Ureter (tissue), 1 donor: ENCODE measurements at regions not wholly inside any gene's neighbourhood (a gene's known extent, or its start where the extent isn't known, plus 50 kb on each side); places are given as distances from the start of the nearest gene placed in this dataset.
"Not testable (repeated sequence)": the region's sequence is repeated elsewhere in the genome, so short reads cannot be mapped to it uniquely, and the experiment has no call there.

Experiments used
- DNase-seq: peaks from one replicate; pipeline ENCODE4 v3.0.0-alpha.2; 2020; ENCODE audit warnings: low spot score
- donor health status: DM: yes; HTN: yes; CAD: no.

DNA sequence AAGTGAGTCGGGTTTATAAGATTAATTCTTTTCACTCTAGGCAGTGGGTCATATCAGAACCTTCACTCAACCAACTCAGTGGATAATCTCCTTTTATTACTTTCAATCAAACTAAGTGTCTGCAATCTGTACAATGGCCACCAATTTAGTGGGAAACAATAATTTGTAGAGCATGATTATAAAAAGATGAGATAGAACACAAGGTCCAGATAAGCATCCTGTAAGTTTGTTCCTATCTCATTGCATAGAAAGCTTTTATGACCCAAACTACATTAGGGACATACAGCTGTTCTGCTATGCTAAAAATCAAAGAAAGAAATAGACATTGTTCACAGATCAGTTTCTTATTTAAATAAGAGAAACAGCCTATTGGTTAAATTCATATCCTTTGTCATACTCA, 341.4 kb upstream of the PSMD7 start:
- no peak for DNase-seq

- no peak for DNase-seq
These were observed 345.1 kb upstream of the PSMD7 start for GRCh38 chr16:73951481-73951880.

GRCh38 chr16:73949574-73950320, 346.9 kb upstream of the PSMD7 start:
- DNase-seq, result no peak

DNA sequence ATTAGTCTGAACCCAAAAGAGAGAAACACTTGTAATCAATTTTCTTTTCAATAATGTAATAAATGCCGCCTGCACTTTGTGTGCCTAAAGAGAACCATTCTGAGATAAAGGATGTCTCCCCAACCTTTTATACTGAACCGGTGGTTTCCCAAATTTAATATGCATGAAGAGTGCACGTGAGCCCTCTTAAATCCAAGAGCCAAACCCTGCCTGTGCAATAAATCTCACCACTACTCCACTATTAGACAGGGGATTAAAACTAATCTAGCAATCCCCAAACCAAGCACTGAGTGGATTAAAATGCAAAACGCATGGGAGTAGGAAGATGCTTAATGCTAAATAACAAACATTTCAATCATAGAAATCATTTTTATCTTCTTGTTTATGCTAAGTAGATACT, 351.0 kb upstream of the PSMD7 start:
- no peak for DNase-seq

DNA sequence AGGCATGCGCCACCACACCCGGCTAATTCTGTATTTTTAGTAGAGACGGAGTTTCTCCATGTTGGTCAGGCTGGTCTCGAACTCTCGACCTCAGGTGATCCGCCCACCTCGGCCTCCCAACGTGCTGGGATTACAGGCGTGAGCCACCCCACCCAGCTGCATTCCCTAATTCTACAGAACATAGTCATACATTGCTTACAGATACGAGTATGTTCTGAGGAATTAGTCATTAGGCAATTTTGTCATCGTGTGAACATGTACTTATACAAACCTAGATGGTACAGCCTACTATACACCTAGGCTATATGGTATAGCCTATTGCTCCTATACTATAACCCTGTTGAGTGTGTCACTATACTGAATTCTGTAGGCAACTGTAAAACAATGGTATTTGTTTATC, 353.4 kb upstream of the PSMD7 start:
- DNase-seq, result not testable (repeated sequence)

DNA sequence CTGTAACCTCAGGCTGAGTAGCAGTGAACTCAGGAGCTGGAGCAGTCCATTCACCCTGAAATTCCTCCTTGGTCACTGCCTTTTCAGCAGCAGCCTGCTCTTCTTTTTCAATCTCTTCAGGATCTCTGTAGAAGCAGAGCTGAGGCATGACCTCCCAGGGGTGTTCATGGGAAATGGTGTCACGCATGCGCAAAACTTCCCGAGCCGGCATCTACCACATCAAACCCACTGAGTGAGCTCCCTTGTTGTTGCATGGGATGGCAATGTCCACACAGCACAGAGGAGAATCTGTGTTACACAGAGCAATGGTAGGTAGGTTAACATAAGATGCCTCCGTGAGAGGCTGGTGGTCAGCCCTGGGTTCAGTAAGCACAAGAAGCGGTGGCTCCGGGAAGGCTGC, 355.8 kb upstream of the PSMD7 start:
- DNase-seq, result not testable (repeated sequence)

DNA sequence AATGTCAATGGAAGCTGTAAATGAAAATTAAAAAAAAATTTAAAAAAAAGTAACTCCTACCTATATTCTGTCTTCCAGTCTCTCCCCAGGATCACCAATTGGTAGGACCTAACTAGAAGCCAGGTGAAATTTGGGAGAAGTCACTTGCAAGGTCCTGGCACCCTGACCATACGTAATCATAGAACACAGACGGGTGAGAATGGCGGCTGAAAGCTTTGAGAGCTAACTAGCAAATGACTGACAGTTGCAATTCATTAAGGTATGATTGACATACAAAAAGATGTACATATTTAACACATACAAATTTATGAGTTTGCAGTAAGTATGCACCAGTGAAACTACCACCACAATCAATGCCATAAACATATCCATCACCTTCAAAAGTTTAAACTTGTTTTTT, 372.7 kb upstream of the PSMD7 start:
- DNase-seq, result no peak

- no peak for DNase-seq
These were observed 375.3 kb upstream of the PSMD7 start for GRCh38 chr16:73921295-73921694.

DNA sequence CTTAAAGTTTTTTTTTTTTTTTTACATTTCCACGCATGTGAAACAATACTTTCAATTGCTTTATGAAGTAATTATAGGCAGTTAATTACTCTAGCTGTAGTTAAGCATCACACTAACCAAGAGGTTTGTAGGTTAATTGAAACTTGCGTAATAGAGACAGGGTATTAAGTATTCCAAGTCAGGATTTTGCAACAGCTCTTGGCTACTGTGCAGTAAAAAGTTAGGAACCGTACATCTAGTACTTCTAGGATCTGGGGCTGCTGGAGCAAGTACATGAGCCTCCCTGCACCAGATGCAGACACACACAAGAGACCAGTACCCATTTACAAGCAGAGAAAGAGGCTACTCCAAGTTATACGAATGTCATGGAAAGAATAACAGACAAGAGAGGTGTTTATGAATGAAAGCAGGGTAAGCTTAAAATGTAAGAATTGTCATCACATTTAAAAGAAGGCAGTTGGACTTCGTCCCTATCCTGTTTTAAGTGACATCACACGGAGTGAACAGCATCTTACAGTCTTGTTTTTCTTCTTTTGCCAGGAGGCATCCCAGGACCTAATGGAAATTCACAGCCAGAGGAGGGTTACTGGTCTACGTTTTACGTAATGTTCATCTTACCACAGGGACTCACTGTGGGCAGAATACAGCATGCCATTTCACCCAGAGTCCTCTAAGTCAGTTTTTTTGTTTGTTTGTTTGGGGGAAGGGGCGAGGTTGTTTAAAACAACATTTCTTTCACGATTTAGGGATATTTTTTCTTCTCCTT, 379.6 kb upstream of the PSMD7 start:
- DNase-seq, result no peak

DNA sequence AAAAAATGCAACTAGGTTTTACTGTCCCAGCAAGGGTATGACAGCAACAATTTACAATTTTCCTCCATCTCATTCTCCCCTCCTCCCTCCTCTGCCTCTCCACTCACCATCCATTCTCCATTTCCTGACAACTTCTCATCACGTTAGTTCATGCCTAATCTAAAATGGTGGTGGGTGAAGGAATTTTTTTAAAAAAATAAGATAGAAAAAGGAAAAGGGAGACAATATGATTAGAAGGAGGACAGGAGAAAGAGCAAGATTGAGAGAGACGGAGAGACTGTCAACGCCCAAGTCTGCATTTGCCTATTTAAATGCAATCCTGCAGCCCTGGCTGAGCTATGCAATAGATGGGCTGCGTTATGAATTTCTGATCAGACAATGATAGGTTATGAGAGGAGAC, 380.7 kb upstream of the PSMD7 start:
- DNase-seq, result no peak

GRCh38 chr16:73915140-73915539, 381.5 kb upstream of the PSMD7 start:
- no peak for DNase-seq

GRCh38 chr16:73912850-73913249, 383.8 kb upstream of the PSMD7 start:
- no peak for DNase-seq

GRCh38 chr16:73912281-73912680, 384.3 kb upstream of the PSMD7 start:
- DNase-seq, result no peak

DNA sequence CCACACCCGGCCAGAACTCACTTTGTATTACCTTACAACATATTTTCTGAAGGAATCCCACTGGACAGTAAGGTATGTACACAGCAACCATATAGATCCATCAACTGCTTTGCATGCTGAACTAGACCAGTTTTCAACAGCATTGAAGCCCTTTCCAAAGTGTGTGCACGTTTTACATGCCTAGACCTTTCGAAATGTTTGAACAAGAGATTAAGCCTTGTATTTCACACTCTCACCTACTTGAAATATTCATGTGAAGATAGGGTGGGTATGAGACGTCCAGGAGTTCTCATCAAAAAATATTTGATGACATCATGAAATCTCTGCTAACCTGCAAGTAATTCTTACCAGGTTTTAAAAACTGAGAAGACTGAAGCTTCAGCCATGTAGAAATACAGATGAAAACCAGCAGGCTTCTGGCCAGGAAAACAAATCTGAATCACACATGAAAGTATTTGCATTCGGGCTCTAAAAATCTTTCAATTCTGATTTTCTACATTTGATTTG, 387.0 kb upstream of the PSMD7 start:
- no peak for DNase-seq

DNA sequence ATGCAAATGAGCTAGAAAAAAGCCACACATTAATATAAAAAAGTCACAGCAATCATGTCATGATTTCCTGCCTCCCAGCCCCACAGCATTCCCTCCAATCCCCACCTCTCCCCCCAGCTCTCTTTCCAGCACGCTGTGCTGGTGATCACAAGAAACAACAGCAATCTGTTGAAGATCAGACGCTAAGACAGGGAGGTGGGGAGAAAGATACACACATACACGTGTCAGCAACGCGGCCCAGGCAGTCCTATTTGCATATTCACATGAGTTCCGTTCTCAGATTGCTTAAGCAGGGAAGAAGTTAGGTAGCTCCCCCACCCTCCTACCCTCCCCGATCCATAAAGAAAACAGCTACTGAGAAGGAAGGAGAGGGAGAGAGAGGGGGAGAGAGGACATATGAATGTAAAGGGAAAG, 405.5 kb upstream of the PSMD7 start:
- no peak for DNase-seq

DNA sequence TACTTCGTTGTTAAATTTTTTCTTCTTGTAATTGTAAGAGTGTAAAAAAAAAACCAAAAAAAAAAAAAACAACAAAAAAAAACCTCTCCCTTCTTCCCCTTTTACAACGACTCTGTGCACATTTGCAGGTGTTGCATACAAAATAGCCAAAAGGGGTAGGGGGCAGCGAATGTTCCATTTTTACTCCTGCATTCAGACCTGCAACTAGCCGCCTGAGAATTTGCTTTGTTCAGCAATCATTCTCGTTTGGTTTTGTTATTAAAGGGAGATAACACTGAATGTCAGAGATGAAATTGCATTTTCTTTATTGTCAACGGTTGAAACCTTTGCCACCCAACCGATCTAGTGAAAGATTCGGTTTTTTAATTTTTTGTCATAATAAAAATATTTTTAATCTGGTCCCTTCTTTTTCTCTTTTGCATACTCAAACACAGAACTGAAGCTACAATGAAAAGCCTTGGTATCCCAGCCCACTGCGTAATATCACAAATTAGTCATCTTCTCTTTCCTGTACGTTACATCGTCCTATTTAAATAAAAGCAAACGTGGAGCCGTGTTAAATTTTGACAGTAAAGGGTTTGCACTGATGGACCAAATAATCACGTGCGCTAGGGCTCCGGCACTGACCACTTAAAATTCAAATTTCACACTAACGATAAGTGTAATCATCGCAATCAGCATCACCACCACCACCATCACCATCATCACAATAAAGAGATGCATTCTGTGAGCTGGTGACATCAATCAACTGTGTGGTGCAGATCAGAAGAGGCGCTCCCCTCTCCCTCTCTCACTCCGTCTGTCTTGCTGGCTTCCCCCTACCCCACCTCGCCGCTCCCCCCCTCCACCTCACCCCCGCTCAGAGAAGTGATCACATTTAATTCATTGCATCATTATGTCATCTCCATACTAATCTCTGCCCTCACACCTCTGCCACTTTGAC, 406.2 kb upstream of the PSMD7 start:
- no peak for DNase-seq

DNA sequence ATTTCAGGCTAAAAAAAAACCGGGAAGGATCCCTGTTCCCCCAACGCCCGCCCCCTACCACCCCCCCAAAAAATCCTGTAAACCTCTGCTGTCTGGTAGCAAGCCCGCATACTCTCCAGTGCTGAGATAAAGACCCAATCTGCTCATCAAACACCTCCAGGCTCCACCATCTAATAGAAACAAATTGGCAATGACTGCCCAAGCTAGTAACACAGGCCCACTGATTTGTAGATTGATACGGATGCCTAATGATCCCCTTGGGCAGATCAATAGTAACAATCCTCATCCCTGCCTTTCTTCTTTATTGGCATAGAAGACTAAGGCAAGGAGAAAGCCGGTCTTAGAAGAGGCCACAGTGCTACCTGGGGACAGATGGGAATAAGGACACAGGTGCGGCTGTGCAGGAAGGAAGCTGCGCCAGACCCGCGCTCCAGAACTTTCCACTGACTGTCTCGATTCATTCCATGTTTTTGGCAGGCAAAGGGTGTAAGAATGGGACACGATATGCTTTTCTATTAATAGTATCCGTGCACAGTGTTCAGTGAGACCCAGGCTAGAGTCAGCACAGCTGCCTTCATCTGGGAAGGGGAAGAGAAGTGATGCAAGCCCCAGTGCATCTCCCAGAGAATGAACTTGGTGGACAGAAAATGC, 407.6 kb upstream of the PSMD7 start:
- no peak for DNase-seq

GRCh38 chr16:73887911-73888310, 408.7 kb upstream of the PSMD7 start:
- no peak for DNase-seq

GRCh38 chr16:73886426-73886825, 410.2 kb upstream of the PSMD7 start:
- DNase-seq, result no peak

- DNase-seq, result no peak
These were observed 411.3 kb upstream of the PSMD7 start for GRCh38 chr16:73885319-73885718.

DNA sequence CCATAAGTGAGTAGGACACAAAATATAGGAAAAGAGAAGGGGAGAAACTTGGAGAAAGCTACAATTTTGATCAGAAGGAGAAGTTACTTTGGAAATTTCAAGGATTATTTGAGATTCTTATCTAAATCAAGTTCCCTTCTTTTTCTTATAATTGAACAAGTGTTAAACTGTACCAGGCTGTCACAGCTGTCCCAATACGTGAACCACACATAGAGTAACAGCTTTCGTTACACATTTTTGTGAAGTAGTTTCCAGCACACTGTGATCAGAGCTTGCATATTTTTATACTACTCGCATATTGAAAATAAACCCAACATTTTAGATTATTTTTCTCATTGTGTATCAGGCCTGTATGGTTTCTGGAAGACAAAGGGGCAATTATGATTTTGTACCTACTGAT, 412.8 kb upstream of the PSMD7 start:
- no peak for DNase-seq

GRCh38 chr16:73883126-73883525, 413.5 kb upstream of the PSMD7 start:
- no peak for DNase-seq
